Thymus (tissue), 11 donors: ENCODE measurements at regions not wholly inside any gene's neighbourhood (a gene's known extent, or its start where the extent isn't known, plus 50 kb on each side); places are given as distances from the start of the nearest gene placed in this dataset.

Source experiments
- DNase-seq, 9 donors: peaks; one replicate each; pipeline ENCODE4 v3.0.0-alpha.2; 2013; ENCODE audit warnings: low spot score in 9 of 9, low read depth in 6 of 9, missing footprints in 1 of 9
- H3K27ac ChIP-seq, 2 donors: one replicate each; pipeline ENCODE4 v1.5.1; 2013; ENCODE audit warnings: control low read depth in 1 of 2, low read depth in 1 of 2, low read length in 1 of 2, mild to moderate bottlenecking in 1 of 2, moderate library complexity in 1 of 2
- H3K27me3 ChIP-seq, 2 donors: one replicate each; pipeline ENCODE4 v1.5.1; 2013; ENCODE audit warnings: low read length in 1 of 2; ENCODE audit not compliant: control insufficient read depth in 2 of 2, insufficient read depth in 1 of 2
- H3K36me3 ChIP-seq, 2 donors: one replicate each; pipeline ENCODE4 v1.5.1; 2013; ENCODE audit warnings: low read length in 1 of 2, mild to moderate bottlenecking in 1 of 2, moderate library complexity in 1 of 2; ENCODE audit not compliant: control insufficient read depth in 2 of 2, insufficient read depth in 2 of 2
- H3K4me1 ChIP-seq, 2 donors: one replicate each; pipeline ENCODE4 v1.5.1; 2013; ENCODE audit warnings: low read length in 2 of 2; ENCODE audit not compliant: control insufficient read depth in 2 of 2, insufficient read depth in 2 of 2
- H3K4me3 ChIP-seq, 2 donors: one replicate each; pipeline ENCODE4 v1.5.1; 2013; ENCODE audit warnings: low read length in 2 of 2, control low read depth in 1 of 2, mild to moderate bottlenecking in 1 of 2
- H3K9me3 ChIP-seq, 2 donors: one replicate each; pipeline ENCODE4 v1.5.1; 2013; ENCODE audit warnings: low read length in 1 of 2, mild to moderate bottlenecking in 1 of 2; ENCODE audit not compliant: control insufficient read depth in 2 of 2, insufficient read depth in 1 of 2
- WGBS: extraction: QIAGEN DNeasy Blood & Tissue Kit; methylation state at CpG from one replicate; pipeline ENCODE4 v1.1.7; 2013; 5-methylcytosine and 5-hydroxymethylcytosine counted together
- donor health status: healthy.

- WGBS, result 83% methylated on average over 4 of the region's 4 CpGs
- no peaks in the 10 kb centered on the region for H3K9me3 ChIP-seq
Observed at GRCh38 chr10:4007771-4008170, 222.8 kb upstream of the KLF6 start.

GRCh38 chr10:4006858-4007257 lies 221.8 kb upstream of the KLF6 start:
- Histone ChIP-seq H3K4me1 (no peaks in the 10 kb centered on the region), H3K27me3 (no peaks in the 10 kb centered on the region), H3K9me3 (no peaks in the 10 kb centered on the region), H3K27ac (no peak overlapping the region), H3K36me3 (no peaks in the 10 kb centered on the region), H3K4me3 (no peak overlapping the region)
- DNase-seq, result no peak
- WGBS, result 97% methylated on average over 7 of the region's 7 CpGs

More at GRCh38 chr10:4007771-4008170, 222.8 kb upstream of the KLF6 start:
- Histone ChIP-seq H3K4me1 (no peaks in the 10 kb centered on the region), H3K27me3 (no peaks in the 10 kb centered on the region), H3K4me3 (no peak overlapping the region), H3K36me3 (no peaks in the 10 kb centered on the region), H3K27ac (no peak overlapping the region)
- DNase-seq, result no peak

- Histone ChIP-seq H3K27ac (no peak overlapping the region), H3K9me3 (no peaks in the 10 kb centered on the region), H3K27me3 (no peaks in the 10 kb centered on the region), H3K4me3 (no peak overlapping the region), H3K4me1 (no peaks in the 10 kb centered on the region), H3K36me3 (no peaks in the 10 kb centered on the region)
- WGBS, result 35% methylated on average over 8 of the region's 8 CpGs
- peak in 2 of 9 donors; percentile 4 to 16 for DNase-seq
Observed at GRCh38 chr10:4006051-4006450, 221.0 kb upstream of the KLF6 start.

GRCh38 chr10:4004990-4005389 lies 220.0 kb upstream of the KLF6 start:
- Histone ChIP-seq H3K36me3 (no peaks in the 10 kb centered on the region), H3K27me3 (no peaks in the 10 kb centered on the region), H3K4me3 (no peak overlapping the region), H3K4me1 (no peaks in the 10 kb centered on the region), H3K27ac (no peak overlapping the region), H3K9me3 (no peaks in the 10 kb centered on the region)
- 97% methylated on average over 8 of the region's 8 CpGs for WGBS
- DNase-seq, result no peak

- Histone ChIP-seq H3K9me3 (no peaks in the 10 kb centered on the region), H3K4me3 (no peak overlapping the region), H3K27me3 (no peaks in the 10 kb centered on the region), H3K27ac (no peak overlapping the region), H3K4me1 (no peaks in the 10 kb centered on the region), H3K36me3 (no peaks in the 10 kb centered on the region)
- 95% methylated on average over 5 of the region's 5 CpGs for WGBS
- DNase-seq, result no peak
Observed at GRCh38 chr10:4004144-4004543, 219.1 kb upstream of the KLF6 start.

GRCh38 chr10:4003348-4003973 lies 218.5 kb upstream of the KLF6 start:
- DNase-seq, result no peak
- no peaks in the 10 kb centered on the region for H3K27me3 ChIP-seq
- no peak overlapping the region for H3K4me3 ChIP-seq
- H3K4me1 ChIP-seq, result no peaks in the 10 kb centered on the region
- no peaks in the 10 kb centered on the region for H3K9me3 ChIP-seq
- H3K27ac ChIP-seq, result no peak overlapping the region
- WGBS, result 91% methylated on average over 7 of the region's 7 CpGs
- no peaks in the 10 kb centered on the region for H3K36me3 ChIP-seq

- H3K27ac ChIP-seq, result no peak overlapping the region
- no peaks in the 10 kb centered on the region for H3K36me3 ChIP-seq
- DNase-seq, result no peak
- H3K4me1 ChIP-seq, result no peaks in the 10 kb centered on the region
- no peak overlapping the region for H3K4me3 ChIP-seq
- no peaks in the 10 kb centered on the region for H3K27me3 ChIP-seq
- no peaks in the 10 kb centered on the region for H3K9me3 ChIP-seq
- 91% methylated on average over 2 of the region's 2 CpGs for WGBS
Observed at GRCh38 chr10:4001811-4002210, 216.8 kb upstream of the KLF6 start.

GRCh38 chr10:3999642-4000041 lies 214.6 kb upstream of the KLF6 start:
- Histone ChIP-seq H3K4me1 (no peaks in the 10 kb centered on the region), H3K36me3 (no peaks in the 10 kb centered on the region), H3K4me3 (no peak overlapping the region), H3K27ac (no peak overlapping the region), H3K9me3 (no peaks in the 10 kb centered on the region), H3K27me3 (no peaks in the 10 kb centered on the region)
- DNase-seq, result no peak
- WGBS, result 96% methylated on average over 2 of the region's 2 CpGs

- no peak overlapping the region for H3K27ac ChIP-seq
- WGBS, result 89% methylated on average over 4 of the region's 4 CpGs
Observed at GRCh38 chr10:3996697-3997096, 211.7 kb upstream of the KLF6 start.

More at GRCh38 chr10:3996697-3997096, 211.7 kb upstream of the KLF6 start:
- Histone ChIP-seq H3K36me3 (no peaks in the 10 kb centered on the region), H3K9me3 (no peaks in the 10 kb centered on the region), H3K27me3 (no peaks in the 10 kb centered on the region), H3K4me1 (no peaks in the 10 kb centered on the region), H3K4me3 (no peak overlapping the region)
- no peak for DNase-seq
